ENCODE measurements at regions not wholly inside any gene's neighbourhood (a gene's known extent, or its start where the extent isn't known, plus 50 kb on each side); places are given as distances from the start of the nearest gene placed in this dataset.
A peak's percentile ranks its signal among the peaks of the same experiment; 100 is the strongest.

DNA sequence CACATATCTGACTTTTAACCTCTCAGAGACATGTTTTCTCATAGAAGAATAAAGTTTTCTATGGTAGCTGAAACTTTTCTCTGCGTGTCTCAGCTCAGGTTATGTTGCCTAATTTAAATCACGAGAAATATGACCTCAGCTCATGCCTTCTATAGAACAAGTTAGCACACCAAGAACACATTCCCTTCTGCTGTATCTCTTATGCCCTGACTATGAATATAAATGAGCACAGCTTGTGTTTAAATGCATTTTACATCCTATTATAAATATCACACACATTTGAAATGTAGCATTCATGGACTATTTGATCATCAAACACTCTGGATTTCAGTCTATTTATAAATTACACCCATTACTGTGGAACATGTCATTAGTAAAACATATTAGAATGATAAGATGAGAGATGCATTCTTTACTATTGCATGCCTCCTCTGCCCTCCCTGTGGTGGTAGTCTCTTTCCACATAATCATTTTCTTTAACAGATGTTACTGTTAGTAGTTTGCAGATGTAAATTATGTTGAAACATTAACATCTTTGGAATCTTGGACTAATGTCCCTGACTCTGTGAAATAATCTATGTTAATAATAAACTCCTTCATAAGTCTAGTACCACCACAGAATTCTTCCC lies 2044.9 kb upstream of the PCDH20 start:
- H3K27me3 ChIP-seq, result no peaks in the 10 kb centered on the region
- 66 to 69% methylated on average over 2 of the region's 2 CpGs for WGBS, 2 donors
- intact Hi-C loops (cut with DNase I), result no loop called here

DNA sequence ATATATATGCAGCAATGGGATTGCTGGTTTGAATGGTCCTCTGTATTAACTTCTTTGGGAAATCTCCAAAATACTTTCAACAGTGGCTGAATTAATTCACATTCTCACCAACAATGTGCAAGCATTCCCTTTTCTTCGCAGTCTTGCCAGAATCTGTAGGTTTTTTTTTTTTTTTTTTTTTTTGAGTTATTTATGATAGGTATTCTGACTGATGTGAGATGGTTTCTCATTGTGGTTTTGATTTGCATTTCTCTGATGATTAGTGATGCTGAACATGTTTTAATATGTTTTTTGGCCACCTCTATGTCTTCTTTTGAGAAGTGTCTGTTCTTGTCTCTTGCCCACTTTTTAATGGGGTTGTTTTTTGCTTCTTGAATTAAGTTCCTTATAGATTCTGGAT lies 2041.5 kb upstream of the PCDH20 start:
- H3K27ac ChIP-seq, result no peak overlapping the region
- intact Hi-C loops (cut with DNase I), result no loop called here
- no peaks in the 10 kb centered on the region for H3K27me3 ChIP-seq
- no peak for TF ChIP-seq POLR2A (IDR thresholded peaks at IDR 0.05)
- TF ChIP-seq, protein P1, sequence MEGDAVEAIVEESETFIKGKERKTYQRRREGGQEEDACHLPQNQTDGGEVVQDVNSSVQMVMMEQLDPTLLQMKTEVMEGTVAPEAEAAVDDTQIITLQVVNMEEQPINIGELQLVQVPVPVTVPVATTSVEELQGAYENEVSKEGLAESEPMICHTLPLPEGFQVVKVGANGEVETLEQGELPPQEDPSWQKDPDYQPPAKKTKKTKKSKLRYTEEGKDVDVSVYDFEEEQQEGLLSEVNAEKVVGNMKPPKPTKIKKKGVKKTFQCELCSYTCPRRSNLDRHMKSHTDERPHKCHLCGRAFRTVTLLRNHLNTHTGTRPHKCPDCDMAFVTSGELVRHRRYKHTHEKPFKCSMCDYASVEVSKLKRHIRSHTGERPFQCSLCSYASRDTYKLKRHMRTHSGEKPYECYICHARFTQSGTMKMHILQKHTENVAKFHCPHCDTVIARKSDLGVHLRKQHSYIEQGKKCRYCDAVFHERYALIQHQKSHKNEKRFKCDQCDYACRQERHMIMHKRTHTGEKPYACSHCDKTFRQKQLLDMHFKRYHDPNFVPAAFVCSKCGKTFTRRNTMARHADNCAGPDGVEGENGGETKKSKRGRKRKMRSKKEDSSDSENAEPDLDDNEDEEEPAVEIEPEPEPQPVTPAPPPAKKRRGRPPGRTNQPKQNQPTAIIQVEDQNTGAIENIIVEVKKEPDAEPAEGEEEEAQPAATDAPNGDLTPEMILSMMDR (IDR thresholded peaks at IDR 0.05), result no peak
- no peak for ATAC-seq
- DNase-seq, result no peak
- H3K4me1 ChIP-seq, result no peaks in the 10 kb centered on the region
- 84 to 85% methylated on average over 1 of the region's 1 CpG for WGBS, 2 donors
- H3K4me3 ChIP-seq, result no peak overlapping the region
- H3K36me3 ChIP-seq (replicated peaks in 1 of 2; ENCODE audit: insufficient read depth in 1 of 2, low read depth in 2 of 2), result no peaks in the 10 kb centered on the region
- no peaks in the 10 kb centered on the region for H3K9me3 ChIP-seq

More for the DNA sequence above, 2044.9 kb upstream of the PCDH20 start:
- H3K36me3 ChIP-seq (replicated peaks in 1 of 2; ENCODE audit: insufficient read depth in 1 of 2, low read depth in 2 of 2), result no peaks in the 10 kb centered on the region
- H3K9me3 ChIP-seq, result no peaks in the 10 kb centered on the region
- H3K4me3 ChIP-seq, result no peak overlapping the region
- ATAC-seq, result no peak
- DNase-seq, result no peak
- H3K27ac ChIP-seq, result no peak overlapping the region
- no peak for TF ChIP-seq POLR2A (IDR thresholded peaks at IDR 0.05)
- TF ChIP-seq, protein P1 (IDR thresholded peaks at IDR 0.05), result no peak
- H3K4me1 ChIP-seq, result no peaks in the 10 kb centered on the region

DNA sequence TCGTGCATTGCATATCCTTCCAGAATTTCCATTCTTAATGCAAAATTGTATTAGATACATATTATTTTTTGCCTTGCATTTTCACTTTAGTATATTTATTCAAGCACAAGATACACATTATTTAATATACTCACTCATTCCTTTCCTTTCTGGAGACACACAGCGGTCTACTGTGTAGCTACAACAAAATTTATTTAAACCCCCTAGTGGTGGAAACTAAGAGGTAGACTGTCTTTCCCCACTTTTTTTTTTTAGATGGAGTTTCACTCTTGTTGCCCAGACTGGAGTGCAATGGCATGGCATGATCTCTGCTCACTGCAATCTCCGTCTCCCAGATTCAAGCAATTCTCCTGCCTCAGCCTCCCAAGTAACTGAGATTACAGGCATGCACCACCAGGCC lies 2040.3 kb upstream of the PCDH20 start:
- H3K36me3 ChIP-seq (replicated peaks in 1 of 2; ENCODE audit: insufficient read depth in 1 of 2, low read depth in 2 of 2), result no peaks in the 10 kb centered on the region
- H3K4me1 ChIP-seq, result no peaks in the 10 kb centered on the region
- H3K27ac ChIP-seq, result no peak overlapping the region
- ATAC-seq (no peak), DNase-seq (no peak)
- intact Hi-C loops (cut with DNase I), result no loop called here
- TF ChIP-seq POLR2A (IDR thresholded peaks at IDR 0.05), result no peak
- TF ChIP-seq, protein P1 (IDR thresholded peaks at IDR 0.05), result peak in 4 of 7 experiments; percentile 10 to 15 (median 12)
- H3K4me3 ChIP-seq, result no peak overlapping the region
- no peaks in the 10 kb centered on the region for H3K9me3 ChIP-seq
- H3K27me3 ChIP-seq, result no peaks in the 10 kb centered on the region
- WGBS, 2 donors, result 78 to 84% methylated on average over 3 of the region's 3 CpGs

DNA sequence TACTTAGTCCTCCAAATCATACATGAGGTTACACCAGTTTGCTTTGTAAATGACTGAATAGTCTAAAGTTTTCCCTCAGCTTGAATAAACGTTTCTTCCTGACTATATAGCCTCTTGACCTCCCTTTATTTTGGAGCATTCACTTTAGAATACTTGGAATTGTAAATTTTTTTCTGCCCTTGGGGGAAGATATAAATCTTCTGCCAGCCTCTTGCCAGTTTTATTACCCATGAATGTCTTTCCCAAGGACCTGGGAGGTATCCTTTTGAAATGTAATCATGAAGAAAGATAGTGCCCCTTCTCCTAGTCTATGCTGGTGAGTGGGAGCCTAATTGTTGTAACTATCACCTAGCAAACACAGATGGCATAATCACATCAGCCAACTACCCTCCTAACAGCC lies 2033.9 kb upstream of the PCDH20 start:
- Histone ChIP-seq H3K4me1 (no peaks in the 10 kb centered on the region), H3K9me3 (no peaks in the 10 kb centered on the region), H3K4me3 (no peak overlapping the region), H3K27me3 (no peaks in the 10 kb centered on the region), H3K27ac (no peak overlapping the region), H3K36me3 (replicated peaks in 1 of 2; ENCODE audit: insufficient read depth in 1 of 2, low read depth in 2 of 2) (no peaks in the 10 kb centered on the region)
- ATAC-seq (no peak), DNase-seq (no peak)
- intact Hi-C loops (cut with DNase I), result no loop called here
- TF ChIP-seq POLR2A (IDR thresholded peaks at IDR 0.05), result no peak
- TF ChIP-seq, protein P1 (IDR thresholded peaks at IDR 0.05), result no peak
- WGBS, 2 donors, result 4 to 13% methylated on average over 1 of the region's 1 CpG

DNA sequence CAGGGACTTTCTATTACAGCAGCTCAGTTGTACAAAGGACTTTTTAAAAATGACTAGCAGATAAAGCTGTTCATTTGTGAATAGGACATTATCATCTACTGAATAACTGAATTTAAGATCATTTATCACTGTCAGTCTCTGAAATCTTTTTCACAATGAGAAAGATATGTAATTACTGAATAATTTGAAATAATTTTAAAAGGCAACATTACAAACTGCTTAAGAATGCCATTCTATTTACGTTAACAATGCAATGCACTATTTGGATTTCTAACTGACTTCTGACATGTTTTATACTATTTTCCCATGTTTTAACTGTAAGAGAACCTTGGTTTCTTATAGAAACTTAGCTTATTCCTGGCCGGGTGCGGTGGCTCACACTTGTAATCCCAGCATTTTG lies 2033.0 kb upstream of the PCDH20 start:
- no peaks in the 10 kb centered on the region for H3K27me3 ChIP-seq
- ATAC-seq (no peak), DNase-seq (no peak)
- no peak overlapping the region for H3K4me3 ChIP-seq
- intact Hi-C loops (cut with DNase I), result no loop called here
- 77 to 78% methylated on average over 3 of the region's 3 CpGs for WGBS, 2 donors
- H3K9me3 ChIP-seq, result no peaks in the 10 kb centered on the region
- H3K4me1 ChIP-seq, result no peaks in the 10 kb centered on the region
- no peak overlapping the region for H3K27ac ChIP-seq
- TF ChIP-seq, protein P1 (IDR thresholded peaks at IDR 0.05), result no peak
- TF ChIP-seq POLR2A (IDR thresholded peaks at IDR 0.05), result no peak
- no peaks in the 10 kb centered on the region for H3K36me3 ChIP-seq (replicated peaks in 1 of 2; ENCODE audit: insufficient read depth in 1 of 2, low read depth in 2 of 2)
